Erythroblast (primary cell): ENCODE measurements at regions not wholly inside any gene's neighbourhood (a gene's known extent, or its start where the extent isn't known, plus 50 kb on each side); places are given as distances from the start of the nearest gene placed in this dataset.

Experiments used
- GATA1 ChIP-seq: IDR thresholded peaks from 2 replicates; pipeline ENCODE4 v1.6.1; 2011; ENCODE audit warnings: low read depth, mild to moderate bottlenecking, control low read depth, low read length, moderate library complexity
- POLR2A ChIP-seq: IDR thresholded peaks from 2 replicates; pipeline ENCODE4 v1.6.1; 2011; ENCODE audit warnings: mild to moderate bottlenecking, low read length

GRCh38 chr20:40887105-40887504 lies 141.5 kb upstream of the TOP1 start:
- TF ChIP-seq POLR2A (no peak), GATA1 (no peak)
